ENCODE measurements at regions not wholly inside any gene's neighbourhood (a gene's known extent, or its start where the extent isn't known, plus 50 kb on each side); places are given as distances from the start of the nearest gene placed in this dataset.

- Histone ChIP-seq H3K4me1 (no peaks in the 10 kb centered on the region), H3K27me3 (no peaks in the 10 kb centered on the region), H3K9me3 (peaks cover 0 to 4% (median 0%) of the 10 kb centered on the region in 4 donors), H3K27ac (no peak overlapping the region), H3K4me3 (no peak overlapping the region), H3K36me3 (no peaks in the 10 kb centered on the region)
- TF ChIP-seq POLR2AphosphoS5 (IDR thresholded peaks at IDR 0.05) (no peak), CTCF (IDR thresholded peaks at IDR 0.05) (no peak), EP300 (IDR thresholded peaks at IDR 0.05) (no peak), POLR2A (IDR thresholded peaks at IDR 0.05) (no peak)
- no peak for DNase-seq
- WGBS, 2 donors = 62 to 83% methylated on average over 4 of the region's 4 CpGs
- intact Hi-C loops (cut with DNase I) = no loop called here
These were observed 110.3 kb downstream of the ODF2L start for GRCh38 chr1:86285796-86286195.

- H3K27me3 ChIP-seq = no peaks in the 10 kb centered on the region
- no peaks in the 10 kb centered on the region for H3K4me1 ChIP-seq
- no peak for DNase-seq
- no peak overlapping the region for H3K4me3 ChIP-seq
- no peaks in the 10 kb centered on the region for H3K36me3 ChIP-seq
- no peak overlapping the region for H3K27ac ChIP-seq
- peaks cover 0 to 4% (median 0%) of the 10 kb centered on the region in 4 donors for H3K9me3 ChIP-seq
- TF ChIP-seq POLR2AphosphoS5 (IDR thresholded peaks at IDR 0.05) = no peak
- no peak for TF ChIP-seq CTCF (IDR thresholded peaks at IDR 0.05)
- TF ChIP-seq EP300 (IDR thresholded peaks at IDR 0.05) = no peak
- no peak for TF ChIP-seq POLR2A (IDR thresholded peaks at IDR 0.05)
- intact Hi-C loops (cut with DNase I) = no loop called here
These were observed 113.5 kb downstream of the ODF2L start for GRCh38 chr1:86282611-86283010.

GRCh38 chr1:86277936-86278335, 118.2 kb downstream of the ODF2L start:
- no peak for TF ChIP-seq POLR2A (IDR thresholded peaks at IDR 0.05)
- no peak for TF ChIP-seq POLR2AphosphoS5 (IDR thresholded peaks at IDR 0.05)
- TF ChIP-seq EP300 (IDR thresholded peaks at IDR 0.05) = no peak
- TF ChIP-seq CTCF (IDR thresholded peaks at IDR 0.05) = no peak
- no peak overlapping the region for H3K4me3 ChIP-seq
- H3K36me3 ChIP-seq = no peaks in the 10 kb centered on the region
- DNase-seq = no peak
- no peaks in the 10 kb centered on the region for H3K9me3 ChIP-seq
- intact Hi-C loops (cut with DNase I) = no loop called here
- no peak overlapping the region for H3K27ac ChIP-seq
- no peaks in the 10 kb centered on the region for H3K4me1 ChIP-seq
- 84 to 88% methylated on average over 4 of the region's 4 CpGs for whole genome bisulfite sequencing, 2 donors
- no peaks in the 10 kb centered on the region for H3K27me3 ChIP-seq

DNA sequence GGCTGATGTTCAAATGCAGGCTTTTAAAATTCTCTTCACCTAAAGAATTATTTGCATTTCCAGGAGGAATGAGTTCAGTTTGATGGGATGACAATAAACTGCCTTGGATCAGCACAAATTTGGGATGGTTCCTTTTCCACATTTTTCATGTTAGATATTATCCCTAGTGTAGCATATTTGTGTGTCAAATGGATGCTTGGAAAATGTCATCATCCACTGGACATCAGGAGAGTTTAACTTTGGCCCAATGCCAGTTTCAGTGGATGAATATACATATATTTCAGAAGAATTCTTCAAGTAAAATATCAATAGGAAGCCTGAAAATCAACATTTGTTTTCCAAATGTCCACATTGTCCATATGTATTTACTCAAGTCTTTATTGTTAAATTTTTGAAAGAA, 116.5 kb upstream of the COL24A1 start:
- DNase-seq = no peak
- no peaks in the 10 kb centered on the region for H3K36me3 ChIP-seq
- H3K27me3 ChIP-seq = no peaks in the 10 kb centered on the region
- TF ChIP-seq CTCF (IDR thresholded peaks at IDR 0.05) = no peak
- no peak for TF ChIP-seq EP300 (IDR thresholded peaks at IDR 0.05)
- TF ChIP-seq POLR2A (IDR thresholded peaks at IDR 0.05) = no peak
- no peak overlapping the region for H3K4me3 ChIP-seq
- no peaks in the 10 kb centered on the region for H3K9me3 ChIP-seq
- intact Hi-C loops (cut with DNase I) = no loop called here
- no peak overlapping the region for H3K27ac ChIP-seq
- no peaks in the 10 kb centered on the region for H3K4me1 ChIP-seq

DNA sequence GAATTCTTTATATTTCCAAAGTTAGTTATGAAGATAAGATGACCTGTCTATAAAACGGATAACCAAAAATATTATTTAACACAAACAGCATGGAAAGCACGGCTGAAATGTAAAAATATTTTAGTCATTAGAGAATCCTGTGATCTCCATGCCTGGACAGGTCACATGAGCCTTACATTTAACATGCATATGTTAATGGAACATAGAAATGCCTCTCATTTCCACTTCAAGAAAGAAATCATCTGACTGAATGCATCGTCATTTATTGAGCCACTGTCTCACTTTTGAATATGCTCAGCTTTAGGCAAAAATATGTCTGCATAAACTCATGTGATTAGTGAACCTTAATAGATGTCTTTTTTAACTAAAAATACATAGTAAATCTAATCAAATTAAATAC, 115.5 kb upstream of the COL24A1 start:
- Histone ChIP-seq H3K27ac (no peak overlapping the region), H3K4me3 (no peak overlapping the region), H3K9me3 (no peaks in the 10 kb centered on the region), H3K36me3 (no peaks in the 10 kb centered on the region), H3K4me1 (no peaks in the 10 kb centered on the region), H3K27me3 (no peaks in the 10 kb centered on the region)
- TF ChIP-seq POLR2AphosphoS5 (IDR thresholded peaks at IDR 0.05) = no peak
- no peak for TF ChIP-seq EP300 (IDR thresholded peaks at IDR 0.05)
- TF ChIP-seq POLR2A (IDR thresholded peaks at IDR 0.05) = no peak
- TF ChIP-seq CTCF (IDR thresholded peaks at IDR 0.05) = no peak
- WGBS, 2 donors = 90 to 94% methylated on average over 3 of the region's 3 CpGs
- DNase-seq = no peak
- intact Hi-C loops (cut with DNase I) = no loop called here
